WERI-Rb-1 (cell line): ENCODE measurements at regions not wholly inside any gene's neighbourhood (a gene's known extent, or its start where the extent isn't known, plus 50 kb on each side); places are given as distances from the start of the nearest gene placed in this dataset.

Source experiments
- DNase-seq: peaks from one replicate; pipeline ENCODE4 v3.0.0-alpha.2; 2020
- H3K27ac ChIP-seq: fragments of 250-450 bp; sonication (Bioruptor Pico); 2 replicates; pipeline ENCODE4 v1.5.1; 2020; ENCODE audit warnings: mild to moderate bottlenecking, moderate library complexity
- H3K27me3 ChIP-seq: fragments of 250-450 bp; sonication (Bioruptor Pico); 2 replicates; pipeline ENCODE4 v1.5.1; 2021; ENCODE audit warnings: mild to moderate bottlenecking, low read depth, moderate library complexity; ENCODE audit not compliant: insufficient read depth, severe bottlenecking
- H3K36me3 ChIP-seq: fragments of 250-450 bp; sonication (Bioruptor Pico); 2 replicates; pipeline ENCODE4 v1.5.1; 2020; ENCODE audit warnings: mild to moderate bottlenecking, moderate library complexity
- H3K4me3 ChIP-seq: 2 replicates; pipeline ENCODE4 v1.5.1; 2011; ENCODE audit warnings: low read depth, mild to moderate bottlenecking, control low read depth, low read length
- H3K9me3 ChIP-seq: fragments of 250-450 bp; sonication (Bioruptor Pico); 2 replicates; pipeline ENCODE4 v1.5.1; 2021; ENCODE audit warnings: mild to moderate bottlenecking, moderate library complexity; ENCODE audit not compliant: severe bottlenecking
- CTCF ChIP-seq: IDR thresholded peaks from 2 replicates; pipeline ENCODE4 v1.5.1; 2011; ENCODE audit warnings: low read depth, mild to moderate bottlenecking, control low read depth, inconsistent platforms, low read length

- DNase-seq = no peak
- Histone ChIP-seq H3K27me3 (no peaks in the 10 kb centered on the region), H3K4me3 (no peak overlapping the region), H3K9me3 (no peaks in the 10 kb centered on the region), H3K27ac (no peak overlapping the region), H3K36me3 (no peaks in the 10 kb centered on the region)
- TF ChIP-seq CTCF = no peak
These were observed 50.7 kb upstream of the ID3 start for GRCh38 chr1:23609971-23610370.
